K562 (cell line): ENCODE measurements at regions not wholly inside any gene's neighbourhood (a gene's known extent, or its start where the extent isn't known, plus 50 kb on each side); places are given as distances from the start of the nearest gene placed in this dataset.

Source experiments
- DDX20 ChIP-seq: fragments of 450-650 bp; IDR thresholded peaks from 2 replicates; pipeline ENCODE4 v1.6.1; 2016; ENCODE audit warnings: missing genetic modification characterization, low read depth, mild to moderate bottlenecking, missing compliant biosample characterization, moderate library complexity
- ETS2 ChIP-seq: IDR thresholded peaks from 2 replicates; pipeline ENCODE4 v1.6.1; 2016; ENCODE audit warnings: borderline replicate concordance, missing genetic modification characterization, mild to moderate bottlenecking, moderate library complexity, missing compliant biosample characterization; ENCODE audit not compliant: poor library complexity, severe bottlenecking
- FOXK2 ChIP-seq, 2 experiments: fragments of 450-650 bp; IDR thresholded peaks in 1 of 2; conservative IDR thresholded peaks in 1 of 2; 2 replicates each; pipeline ENCODE4 v1.6.1; 2016; ENCODE audit warnings: low read depth in 2 of 2, mild to moderate bottlenecking in 1 of 2
- GMEB1 ChIP-seq: fragments of 250-450 bp; sonication (Bioruptor Pico); IDR thresholded peaks from 2 replicates; pipeline ENCODE4 v1.4.0; 2020; ENCODE audit warnings: mild to moderate bottlenecking
- GTF3C2 ChIP-seq: IDR thresholded peaks from 3 replicates; pipeline ENCODE4 v1.6.1; 2011; ENCODE audit warnings: borderline replicate concordance, mild to moderate bottlenecking, moderate library complexity; ENCODE audit not compliant: insufficient read length; ENCODE audit errors: extremely low read depth
- HCFC1 ChIP-seq: IDR thresholded peaks from 2 replicates; pipeline ENCODE4 v1.6.1; 2012; ENCODE audit warnings: low read depth, low read length, improper control_type of control experiment
- MXI1 ChIP-seq: IDR thresholded peaks from 2 replicates; pipeline ENCODE4 v1.6.1; 2011; ENCODE audit warnings: low read depth, mild to moderate bottlenecking, improper control_type of control experiment, low read length
- RBM25 ChIP-seq: fragments of 200-400 bp; formaldehyde crosslinking; IDR thresholded peaks from 2 replicates; pipeline ENCODE4 v1.6.1; 2018; ENCODE audit warnings: low read length, low read depth, moderate library complexity; ENCODE audit not compliant: severe bottlenecking
- TARDBP ChIP-seq: fragments of 450-650 bp; IDR thresholded peaks from 2 replicates; pipeline ENCODE4 v1.6.1; 2016
- TEAD2 ChIP-seq: fragments of 450-650 bp; IDR thresholded peaks from 2 replicates; pipeline ENCODE4 v1.6.1; 2016; ENCODE audit warnings: missing genetic modification characterization, control low read depth, missing compliant biosample characterization
- U2AF2 ChIP-seq: fragments of 200-400 bp; formaldehyde crosslinking; optimal IDR thresholded peaks from 2 replicates; pipeline ENCODE3; 2017; ENCODE audit warnings: low read depth, mild to moderate bottlenecking, low read length
- ZNF41 ChIP-seq: fragments of 250-450 bp; sonication (Bioruptor Pico); conservative IDR thresholded peaks from 2 replicates; pipeline ENCODE4 v1.4.0; 2020; ENCODE audit warnings: mild to moderate bottlenecking

- TF ChIP-seq GTF3C2, result no peak
- no peak for TF ChIP-seq MXI1
- no peak for TF ChIP-seq GMEB1 (CRISPR knock-in tag)
- no peak for TF ChIP-seq ETS2 (tag)
- TF ChIP-seq U2AF2, result no peak
- TF ChIP-seq ZNF41 (CRISPR knock-in tag), result no peak
- no peak for TF ChIP-seq HCFC1
- TF ChIP-seq TARDBP, result no peak
- no peak for TF ChIP-seq FOXK2 (conservative IDR thresholded peaks at IDR 0.05 in 1 of 2, IDR thresholded peaks at IDR 0.05 in 1 of 2; ENCODE audit: low read depth in 2 of 2)
- TF ChIP-seq DDX20 (tag), result no peak
- TF ChIP-seq TEAD2, result no peak
- TF ChIP-seq RBM25, result no peak
Observed at GRCh38 chr4:3639613-3640586, 107.7 kb upstream of the LRPAP1 start (continued).
